Loucy (cell line): ENCODE measurements at regions not wholly inside any gene's neighbourhood (a gene's known extent, or its start where the extent isn't known, plus 50 kb on each side); places are given as distances from the start of the nearest gene placed in this dataset.

ENCODE experiments used
- H2AFZ ChIP-seq: fragments of 200-600 bp; sonication (generic); 2 replicates; pipeline ENCODE4 v1.6.0; 2016; ENCODE audit warnings: antibody characterized with exemption, mild to moderate bottlenecking, low read length, moderate library complexity
- H3F3A ChIP-seq: fragments of 200-600 bp; 2 replicates; pipeline ENCODE4 v1.6.0; 2016; ENCODE audit warnings: antibody characterized with exemption, low read depth, mild to moderate bottlenecking
- H3K27me3 ChIP-seq: fragments of 200-600 bp; sonication (generic); 2 replicates; pipeline ENCODE4 v1.6.1; 2014; ENCODE audit warnings: low read length, mild to moderate bottlenecking; ENCODE audit not compliant: insufficient read depth, poor library complexity, severe bottlenecking
- H3K36me3 ChIP-seq: fragments of 200-600 bp; sonication (generic); 2 replicates; pipeline ENCODE4 v1.6.1; 2016; ENCODE audit warnings: low read length; ENCODE audit not compliant: insufficient read depth
- H3K4me1 ChIP-seq: fragments of 200-600 bp; sonication (generic); 2 replicates; pipeline ENCODE4 v1.5.1; 2014; ENCODE audit warnings: low read length, mild to moderate bottlenecking; ENCODE audit not compliant: insufficient read depth, poor library complexity, severe bottlenecking
- H3K4me2 ChIP-seq: fragments of 200-600 bp; sonication (generic); 2 replicates; pipeline ENCODE4 v1.6.0; 2014; ENCODE audit warnings: antibody characterized with exemption, low read length, low read depth, mild to moderate bottlenecking; ENCODE audit not compliant: poor library complexity, severe bottlenecking
- H3K4me3 ChIP-seq: fragments of 200-600 bp; sonication (generic); 2 replicates; pipeline ENCODE4 v1.5.1; 2014; ENCODE audit warnings: low read length, mild to moderate bottlenecking, mixed read lengths; ENCODE audit not compliant: poor library complexity, severe bottlenecking
- H3K79me2 ChIP-seq: fragments of 200-600 bp; sonication (generic); 2 replicates; pipeline ENCODE4 v1.6.1; 2014; ENCODE audit warnings: low read length; ENCODE audit not compliant: insufficient read depth
- H3K9ac ChIP-seq: fragments of 200-600 bp; sonication (generic); 2 replicates; pipeline ENCODE4 v1.6.0; 2014; ENCODE audit warnings: mild to moderate bottlenecking, low read depth, low read length, moderate library complexity; ENCODE audit not compliant: poor library complexity, severe bottlenecking
- H3K9me2 ChIP-seq: fragments of 200-600 bp; sonication (generic); replicated peaks from 2 replicates; pipeline ENCODE4 v1.6.1; 2016; ENCODE audit warnings: low read depth, low read length, mixed read lengths
- H3K9me3 ChIP-seq: fragments of 200-600 bp; sonication (generic); 2 replicates; pipeline ENCODE4 v1.6.1; 2014; ENCODE audit warnings: mild to moderate bottlenecking, antibody characterized with exemption, low read length, low read depth; ENCODE audit not compliant: insufficient read depth
- H4K20me1 ChIP-seq: fragments of 200-600 bp; sonication (generic); 2 replicates; pipeline ENCODE4 v1.6.0; 2014; ENCODE audit warnings: antibody characterized with exemption, low read length, mild to moderate bottlenecking; ENCODE audit not compliant: insufficient read depth, poor library complexity, severe bottlenecking
- EZH2phosphoT487 ChIP-seq: fragments of 200-600 bp; IDR thresholded peaks from 2 replicates; pipeline ENCODE4 v1.6.1; 2018; ENCODE audit warnings: antibody characterized with exemption, mild to moderate bottlenecking, moderate library complexity, borderline replicate concordance
- TF ChIP-seq, protein P1 (sequence below): fragments of 200-600 bp; sonication (generic); conservative IDR thresholded peaks from 2 replicates; pipeline ENCODE4 v1.5.1; 2014; ENCODE audit warnings: mild to moderate bottlenecking, antibody characterized with exemption, low read length

DNA sequence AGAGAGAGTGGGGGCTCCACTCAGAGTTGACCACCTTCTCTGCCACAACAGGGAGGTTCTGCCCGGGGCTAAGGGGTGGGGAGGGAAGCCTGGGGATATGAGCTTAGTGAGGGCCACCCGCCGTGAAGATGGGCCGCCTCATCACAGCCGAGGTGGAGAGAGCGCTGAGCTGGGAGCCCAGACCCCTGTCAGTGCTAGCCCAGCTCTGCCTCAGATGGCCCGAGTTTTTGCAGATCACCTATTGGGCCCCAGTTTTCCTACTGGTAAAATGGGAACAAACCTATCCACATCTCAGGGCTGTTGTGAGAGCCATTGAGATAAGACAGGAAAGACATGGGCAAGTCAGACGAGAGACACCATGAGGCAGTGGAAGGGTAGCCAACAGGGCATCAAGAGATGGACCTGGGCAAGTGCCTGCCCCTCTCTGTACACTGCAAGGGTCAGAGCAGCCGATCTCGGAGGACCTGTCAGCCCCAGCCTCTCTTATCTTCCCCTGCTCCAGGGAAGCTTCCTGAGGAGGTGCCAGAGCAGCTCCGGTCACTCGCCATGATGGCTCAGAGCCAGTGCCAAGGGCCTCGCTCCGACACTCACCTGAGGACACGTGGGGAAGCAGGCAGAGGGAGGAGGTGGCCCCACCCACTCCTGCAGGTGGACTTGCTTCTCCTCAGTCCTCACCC, 88.9 kb downstream of the MCFD2 start:
- Histone ChIP-seq H2AFZ (no peak overlapping the region), H3K79me2 (no peaks in the 10 kb centered on the region), H3F3A (no peaks in the 10 kb centered on the region), H3K9ac (no peak overlapping the region), H3K36me3 (no peaks in the 10 kb centered on the region), H3K4me3 (no peak overlapping the region), H3K4me1 (peaks cover 45% of the 10 kb centered on the region), H3K4me2 (peak overlapping the region; percentile 31), H3K9me2 (no peaks in the 10 kb centered on the region), H3K27me3 (no peaks in the 10 kb centered on the region), H3K9me3 (no peaks in the 10 kb centered on the region), H4K20me1 (no peaks in the 10 kb centered on the region)
- TF ChIP-seq, protein P1, sequence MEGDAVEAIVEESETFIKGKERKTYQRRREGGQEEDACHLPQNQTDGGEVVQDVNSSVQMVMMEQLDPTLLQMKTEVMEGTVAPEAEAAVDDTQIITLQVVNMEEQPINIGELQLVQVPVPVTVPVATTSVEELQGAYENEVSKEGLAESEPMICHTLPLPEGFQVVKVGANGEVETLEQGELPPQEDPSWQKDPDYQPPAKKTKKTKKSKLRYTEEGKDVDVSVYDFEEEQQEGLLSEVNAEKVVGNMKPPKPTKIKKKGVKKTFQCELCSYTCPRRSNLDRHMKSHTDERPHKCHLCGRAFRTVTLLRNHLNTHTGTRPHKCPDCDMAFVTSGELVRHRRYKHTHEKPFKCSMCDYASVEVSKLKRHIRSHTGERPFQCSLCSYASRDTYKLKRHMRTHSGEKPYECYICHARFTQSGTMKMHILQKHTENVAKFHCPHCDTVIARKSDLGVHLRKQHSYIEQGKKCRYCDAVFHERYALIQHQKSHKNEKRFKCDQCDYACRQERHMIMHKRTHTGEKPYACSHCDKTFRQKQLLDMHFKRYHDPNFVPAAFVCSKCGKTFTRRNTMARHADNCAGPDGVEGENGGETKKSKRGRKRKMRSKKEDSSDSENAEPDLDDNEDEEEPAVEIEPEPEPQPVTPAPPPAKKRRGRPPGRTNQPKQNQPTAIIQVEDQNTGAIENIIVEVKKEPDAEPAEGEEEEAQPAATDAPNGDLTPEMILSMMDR = no peak
- no peak for TF ChIP-seq EZH2phosphoT487

- H4K20me1 ChIP-seq = no peaks in the 10 kb centered on the region
- TF ChIP-seq, protein P1 = no peak
- no peak for TF ChIP-seq EZH2phosphoT487
- no peaks in the 10 kb centered on the region for H3K79me2 ChIP-seq
- H3K36me3 ChIP-seq = no peaks in the 10 kb centered on the region
- H2AFZ ChIP-seq = no peak overlapping the region
- no peak overlapping the region for H3K9ac ChIP-seq
- H3K9me2 ChIP-seq = no peaks in the 10 kb centered on the region
- no peaks in the 10 kb centered on the region for H3F3A ChIP-seq
- no peak overlapping the region for H3K4me2 ChIP-seq
- no peaks in the 10 kb centered on the region for H3K27me3 ChIP-seq
- H3K9me3 ChIP-seq = no peaks in the 10 kb centered on the region
- peaks cover 47% of the 10 kb centered on the region for H3K4me1 ChIP-seq
- H3K4me3 ChIP-seq = no peak overlapping the region
Observed at GRCh38 chr2:46825939-46826568, 89.6 kb downstream of the MCFD2 start.

DNA sequence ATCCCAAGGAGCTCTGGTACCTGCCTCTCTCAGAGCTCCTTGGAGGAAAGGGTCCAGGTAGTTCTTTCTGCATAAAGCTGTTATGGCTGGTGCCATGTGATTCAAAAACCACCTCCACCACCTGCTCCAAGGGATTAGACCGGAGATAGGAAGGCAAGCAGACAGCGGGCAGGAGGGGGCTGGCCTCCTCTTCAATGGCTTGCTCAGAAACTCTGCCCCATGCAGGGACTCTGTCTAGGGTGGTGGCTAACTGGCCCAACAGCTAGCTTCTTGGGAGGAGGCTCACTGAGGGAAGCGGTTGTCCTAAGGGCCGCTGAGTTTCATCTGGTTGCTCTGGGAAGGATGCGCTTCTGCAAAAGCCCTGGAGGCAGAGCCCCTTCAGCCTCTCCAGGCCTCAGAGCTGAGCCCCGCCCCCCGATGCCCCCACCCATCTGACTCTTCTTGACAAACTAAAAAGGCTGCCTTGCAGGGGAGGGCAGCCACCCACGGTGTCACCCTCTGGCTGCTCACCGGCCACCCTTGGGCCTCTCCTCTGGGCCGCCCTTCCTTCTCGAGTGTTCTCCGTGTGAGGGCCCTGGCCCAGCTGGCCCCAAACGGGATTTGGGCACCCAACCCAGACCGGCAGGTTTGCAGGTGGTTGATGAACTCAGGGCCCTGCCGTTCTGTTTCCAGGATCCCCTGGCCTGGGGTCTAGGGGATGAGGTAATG, 90.2 kb downstream of the MCFD2 start:
- H3K4me2 ChIP-seq = no peak overlapping the region
- no peaks in the 10 kb centered on the region for H3F3A ChIP-seq
- H3K79me2 ChIP-seq = no peaks in the 10 kb centered on the region
- H3K9ac ChIP-seq = no peak overlapping the region
- no peaks in the 10 kb centered on the region for H3K36me3 ChIP-seq
- no peaks in the 10 kb centered on the region for H3K9me2 ChIP-seq
- no peak overlapping the region for H2AFZ ChIP-seq
- no peak for TF ChIP-seq EZH2phosphoT487
- TF ChIP-seq, protein P1 = no peak
- H3K4me3 ChIP-seq = no peak overlapping the region
- no peaks in the 10 kb centered on the region for H4K20me1 ChIP-seq
- H3K4me1 ChIP-seq = peaks cover 47% of the 10 kb centered on the region
- H3K9me3 ChIP-seq = no peaks in the 10 kb centered on the region
- H3K27me3 ChIP-seq = no peaks in the 10 kb centered on the region
